GM19372 (cell line): ENCODE measurements at regions not wholly inside any gene's neighbourhood (a gene's known extent, or its start where the extent isn't known, plus 50 kb on each side); places are given as distances from the start of the nearest gene placed in this dataset.
"Not testable (repeated sequence)": the region's sequence is repeated elsewhere in the genome, so short reads cannot be mapped to it uniquely, and the experiment has no call there.

Experiments
- ATAC-seq: cut with Tn5 transposase; IDR thresholded peaks from one replicate; pipeline ENCODE4 v1.9.1; 2021; ENCODE audit warnings: mild to moderate bottlenecking, low read depth, moderate library complexity; ENCODE audit not compliant: unreplicated experiment

DNA sequence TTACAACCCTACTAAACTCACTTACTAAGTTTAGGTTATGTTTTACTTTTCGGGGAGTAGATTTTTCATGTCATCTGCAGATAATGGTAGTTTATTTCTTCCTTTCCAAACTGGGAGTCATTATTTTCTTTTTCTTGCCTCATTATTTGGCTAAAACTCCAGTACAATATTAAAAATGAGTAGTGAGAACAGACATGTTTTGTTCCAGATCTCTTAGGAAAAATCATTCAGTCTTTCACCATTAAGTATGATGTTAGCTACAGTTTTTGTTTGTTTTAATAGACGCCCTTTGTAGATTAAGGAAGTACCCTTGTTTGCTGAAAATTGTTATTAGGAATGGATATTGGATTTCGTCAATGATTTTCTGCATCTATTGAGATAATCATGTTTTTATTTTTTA is 472.0 kb upstream of the PAPPA start:
- ATAC-seq: no peak

DNA sequence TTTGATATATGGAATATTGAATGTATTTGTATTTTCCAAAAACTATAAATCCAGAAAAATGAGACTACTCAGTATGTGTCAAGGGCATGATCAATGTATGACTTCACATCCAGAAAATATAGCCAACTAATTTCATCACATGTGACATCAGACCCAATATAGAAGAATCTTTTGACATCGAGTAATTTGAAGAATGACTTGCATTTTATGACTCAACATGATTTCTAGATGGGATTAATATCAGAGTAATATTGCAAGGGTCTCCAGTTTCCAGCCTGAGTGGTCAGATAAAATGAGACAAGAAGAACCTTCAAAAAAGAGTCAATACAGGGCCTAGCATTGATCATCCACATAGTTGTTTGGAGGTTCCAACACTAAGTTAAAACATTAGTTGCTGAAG is 467.5 kb upstream of the PAPPA start:
- ATAC-seq: no peak

DNA sequence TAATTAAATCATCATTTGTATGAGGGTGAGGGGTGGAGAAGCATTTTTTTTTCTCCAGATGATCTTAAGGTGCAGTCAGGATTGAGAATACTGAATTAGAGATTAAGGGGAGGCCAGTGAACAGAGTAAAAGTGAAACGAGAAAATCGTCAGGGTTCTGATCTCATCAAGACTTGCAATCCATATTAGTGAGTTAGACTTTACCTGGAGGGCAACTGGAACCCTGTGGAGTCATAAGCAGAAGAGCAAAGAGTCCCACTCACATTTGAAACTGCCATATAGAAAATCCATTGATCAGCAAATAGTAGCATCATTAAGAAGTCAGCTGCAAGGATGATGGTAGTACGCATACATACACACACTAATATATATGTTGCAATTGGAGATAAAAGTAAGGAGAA is 466.2 kb upstream of the PAPPA start:
- ATAC-seq: no peak

DNA sequence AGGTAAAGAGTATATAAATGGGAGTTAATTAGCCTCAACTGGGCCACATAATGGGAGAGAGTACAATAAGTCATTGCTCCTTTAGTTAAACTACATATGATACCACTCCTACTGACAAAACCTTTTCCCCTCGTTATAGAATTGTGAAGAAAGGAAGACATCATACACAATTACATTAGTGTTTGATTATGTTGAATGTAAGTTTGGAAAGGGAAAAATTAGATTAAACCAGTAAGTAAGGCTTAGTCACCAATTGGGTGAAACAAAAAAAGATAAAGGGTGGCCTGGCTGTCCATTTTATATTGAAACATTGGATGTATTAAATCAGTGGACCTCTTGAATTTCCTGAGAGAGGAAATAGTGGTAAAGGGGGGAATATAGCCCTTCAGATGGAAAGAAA is 464.3 kb upstream of the PAPPA start:
- no peak for ATAC-seq

DNA sequence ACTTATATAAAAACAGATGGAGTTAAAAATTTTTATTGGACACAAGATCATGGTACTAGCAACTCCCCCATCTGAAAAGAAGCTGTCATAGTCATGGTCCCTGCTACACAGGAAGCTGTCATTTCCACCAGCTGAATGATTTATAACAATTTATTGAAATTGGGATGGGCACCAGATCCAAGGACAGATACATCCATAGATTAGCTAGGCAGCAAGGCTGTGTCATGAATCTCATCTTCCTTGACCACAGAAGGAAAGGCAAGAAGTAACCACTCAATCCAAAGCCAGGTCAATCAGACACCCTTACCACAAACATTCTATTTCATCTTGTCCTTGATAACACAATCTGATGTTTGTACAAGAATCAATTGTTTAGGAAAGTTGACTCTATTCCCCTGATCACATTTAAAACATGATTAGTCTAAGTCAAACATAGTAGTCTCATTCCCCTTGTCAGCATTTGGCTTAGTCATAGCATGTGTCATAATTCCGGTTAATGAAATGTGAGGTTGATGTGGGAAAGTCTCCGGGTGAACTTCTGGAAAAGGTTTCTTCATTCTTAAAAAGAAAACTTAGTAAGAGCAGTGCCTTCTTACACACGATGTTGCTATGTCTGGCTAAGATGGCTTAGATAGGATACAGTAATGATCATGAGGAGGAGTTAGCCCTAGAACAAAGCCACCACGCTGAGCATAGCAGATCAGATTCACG is 462.6 kb upstream of the PAPPA start:
- no peak for ATAC-seq

DNA sequence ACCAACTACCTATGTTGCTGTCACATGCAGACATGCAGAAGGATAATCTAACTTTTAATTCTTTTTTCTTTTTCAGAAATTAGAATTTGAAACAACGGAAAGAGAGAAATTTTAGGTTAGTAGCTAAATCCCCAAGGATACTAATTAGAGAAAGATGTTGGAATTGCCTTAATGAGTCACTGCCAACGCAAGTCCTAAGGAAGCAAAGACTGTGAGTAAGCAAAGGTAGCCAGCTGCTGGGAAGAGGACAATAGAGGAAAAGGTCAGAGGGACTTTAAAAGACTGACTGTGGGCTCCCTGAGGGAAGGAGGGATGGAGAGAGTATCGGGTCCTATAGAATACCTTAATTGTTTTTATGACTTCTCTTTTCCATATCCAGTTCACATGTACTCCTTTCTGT is 461.9 kb upstream of the PAPPA start:
- no peak for ATAC-seq

DNA sequence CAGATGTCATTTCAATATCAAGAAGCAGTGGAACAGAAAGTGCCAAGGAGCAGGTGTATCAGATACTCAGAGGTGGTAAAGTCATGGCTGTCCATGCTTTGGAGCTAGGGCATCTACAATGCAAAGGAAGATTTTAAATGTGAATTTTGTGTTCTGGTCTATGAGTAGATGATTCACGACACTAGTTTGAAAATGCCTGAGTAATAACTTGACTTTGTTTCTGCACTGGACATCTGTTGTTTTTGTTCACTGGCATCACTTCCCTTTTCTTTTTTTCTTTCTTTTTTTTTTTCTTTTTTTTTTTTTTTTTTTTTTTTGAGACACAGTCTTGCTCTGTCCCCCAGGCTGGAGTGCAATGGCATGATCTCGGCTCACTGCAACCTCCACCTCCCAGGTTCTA is 460.7 kb upstream of the PAPPA start:
- not testable (repeated sequence) for ATAC-seq

DNA sequence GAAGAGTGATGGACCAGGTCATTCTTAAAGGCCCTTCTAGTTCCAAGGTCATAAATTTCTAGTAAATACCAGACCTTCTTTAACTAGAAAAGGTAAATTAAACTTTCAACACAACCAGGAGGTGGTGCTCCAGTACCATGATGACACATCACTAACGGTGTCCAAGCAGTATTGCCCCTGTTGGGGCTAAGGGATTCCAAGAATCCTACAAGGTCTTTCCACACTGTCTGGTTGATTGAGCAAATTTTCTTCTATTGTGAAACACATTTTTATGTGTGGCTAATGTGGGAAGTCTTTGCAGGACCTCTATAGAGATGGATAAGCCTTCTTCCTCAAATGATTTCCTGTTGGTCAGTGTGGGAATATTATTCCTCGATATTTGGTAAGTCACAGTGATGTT is 459.6 kb upstream of the PAPPA start:
- no peak for ATAC-seq

DNA sequence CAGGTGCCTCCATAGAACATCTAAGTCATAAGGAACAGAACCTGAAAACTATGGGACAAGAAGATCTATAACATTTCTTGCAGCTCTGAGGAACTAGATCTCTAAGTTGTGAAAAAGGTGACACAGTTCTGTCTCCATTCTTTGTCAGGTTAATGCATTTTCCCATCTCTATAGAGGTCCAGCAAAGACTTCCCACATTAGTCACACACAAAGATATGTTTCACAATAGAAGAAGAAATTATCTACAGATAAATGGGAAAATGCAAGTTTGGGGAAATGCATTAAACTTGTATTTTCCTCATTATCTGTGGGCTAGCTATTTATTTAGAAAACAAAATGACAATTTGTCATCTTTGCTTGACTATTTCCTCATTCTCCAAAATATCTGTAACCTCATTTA is 458.6 kb upstream of the PAPPA start:
- no peak for ATAC-seq

DNA sequence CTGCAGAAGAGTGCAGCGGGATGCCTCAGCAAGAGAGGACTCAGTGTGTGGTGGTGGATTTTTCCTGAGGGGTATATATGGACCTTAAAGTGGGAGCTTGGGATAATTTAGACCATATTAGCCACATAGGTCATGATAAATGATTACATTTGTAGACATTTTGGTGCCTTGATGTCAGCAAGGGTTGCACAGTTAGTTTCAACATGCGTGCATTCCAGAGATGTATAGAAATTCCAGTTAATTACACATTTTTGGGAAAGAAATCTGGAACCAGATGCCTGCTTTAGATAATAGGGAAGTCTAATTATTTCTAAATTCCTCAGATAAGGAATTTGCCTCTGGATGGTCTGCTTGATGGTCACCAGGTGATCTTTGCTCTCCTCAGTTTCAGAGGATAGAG is 440.6 kb upstream of the PAPPA start:
- ATAC-seq: no peak

DNA sequence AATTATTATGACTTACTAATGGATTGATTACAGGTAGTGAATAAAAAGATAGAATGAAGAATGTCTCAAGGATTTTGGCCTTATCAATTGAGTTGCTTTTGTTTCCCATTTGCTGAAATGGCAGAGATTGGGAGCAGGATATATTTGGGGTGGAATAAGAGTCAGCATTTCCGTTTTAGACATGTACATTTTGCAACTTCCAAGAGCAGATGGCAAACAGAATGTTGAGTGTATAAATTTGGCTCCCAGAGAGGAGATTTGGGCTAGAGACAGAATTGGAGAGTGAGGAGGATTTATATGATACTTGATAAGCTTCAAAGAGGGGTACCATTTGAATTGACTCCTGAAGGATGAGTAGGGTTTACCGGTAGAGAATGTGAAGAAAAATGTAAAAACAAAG is 437.9 kb upstream of the PAPPA start:
- no peak for ATAC-seq

DNA sequence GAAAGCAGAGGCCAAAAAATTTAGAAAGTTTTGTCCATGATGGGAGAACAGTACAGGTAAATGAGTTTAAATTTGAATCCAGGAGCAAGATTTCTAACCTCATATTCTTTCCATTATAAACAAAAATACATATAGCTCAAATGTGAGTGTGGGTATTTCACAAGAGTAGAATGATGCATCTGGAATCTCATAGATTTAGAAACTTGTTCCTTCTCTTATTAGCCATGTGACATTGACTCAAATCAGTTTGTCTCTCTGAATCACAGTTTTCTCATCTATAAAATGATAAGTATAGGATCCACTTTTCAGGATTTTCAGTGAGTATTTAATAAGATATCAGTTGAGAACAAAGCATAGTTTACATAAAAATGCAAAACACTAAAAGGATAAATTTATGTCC is 436.3 kb upstream of the PAPPA start:
- ATAC-seq: no peak

DNA sequence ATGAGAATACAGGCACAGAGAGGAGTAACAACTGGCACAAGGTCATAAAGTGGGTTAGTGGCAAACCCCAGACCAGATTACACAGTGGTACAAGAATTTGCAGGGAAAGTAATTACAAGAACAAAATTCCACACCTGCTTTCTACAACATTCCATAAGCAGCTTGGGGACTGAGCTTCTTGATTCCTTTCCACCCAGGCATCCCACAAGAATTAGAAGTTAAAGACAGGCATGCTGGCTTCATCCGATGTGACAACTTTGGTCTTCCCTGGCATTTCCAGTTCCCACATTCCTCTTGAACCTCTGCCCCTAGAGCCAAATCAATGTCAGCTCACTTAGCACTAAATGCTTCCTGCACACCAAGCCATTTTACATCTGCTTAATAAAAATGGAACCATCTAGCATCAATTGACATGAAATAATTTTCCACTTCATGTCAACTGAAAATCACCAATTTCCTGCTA is 435.8 kb upstream of the PAPPA start:
- ATAC-seq: no peak

DNA sequence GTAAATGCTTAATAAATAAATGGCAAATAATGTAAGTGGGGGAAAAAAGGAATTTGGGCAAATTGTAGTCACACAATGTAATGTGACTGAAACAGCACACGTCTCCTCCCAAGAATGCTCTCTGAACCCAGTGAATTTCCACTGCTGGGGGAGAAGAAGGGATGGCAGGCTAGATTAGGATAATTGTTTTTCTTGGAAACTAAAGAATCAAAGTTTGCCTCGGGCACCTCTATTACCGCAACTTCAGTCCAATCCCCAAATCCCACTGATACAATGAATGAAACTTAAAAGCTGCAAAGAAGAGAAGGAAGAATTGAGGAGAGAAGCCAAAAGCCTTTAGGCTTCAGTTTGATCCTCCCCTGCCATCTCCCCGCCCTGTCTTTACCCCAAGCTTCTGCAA is 423.2 kb upstream of the PAPPA start:
- no peak for ATAC-seq

DNA sequence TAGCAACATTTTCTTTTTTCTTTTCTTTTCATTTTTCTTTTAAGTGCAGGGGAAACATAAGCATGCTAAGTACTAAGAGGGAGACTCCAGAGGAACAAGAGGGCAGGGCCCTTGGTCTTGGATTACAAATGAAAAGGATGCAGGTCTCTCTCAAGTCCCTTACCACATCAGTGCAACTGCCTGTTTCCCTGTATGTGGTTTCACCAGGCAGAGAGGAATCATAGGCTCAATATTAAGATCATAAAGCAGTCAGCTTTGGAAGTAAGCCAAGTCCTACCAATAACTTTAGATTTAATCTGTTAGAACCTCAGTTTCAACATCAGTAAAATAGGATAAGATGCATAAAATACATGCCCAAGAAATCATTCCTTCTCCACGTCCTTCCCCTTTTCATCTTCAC is 422.7 kb upstream of the PAPPA start:
- ATAC-seq: no peak

DNA sequence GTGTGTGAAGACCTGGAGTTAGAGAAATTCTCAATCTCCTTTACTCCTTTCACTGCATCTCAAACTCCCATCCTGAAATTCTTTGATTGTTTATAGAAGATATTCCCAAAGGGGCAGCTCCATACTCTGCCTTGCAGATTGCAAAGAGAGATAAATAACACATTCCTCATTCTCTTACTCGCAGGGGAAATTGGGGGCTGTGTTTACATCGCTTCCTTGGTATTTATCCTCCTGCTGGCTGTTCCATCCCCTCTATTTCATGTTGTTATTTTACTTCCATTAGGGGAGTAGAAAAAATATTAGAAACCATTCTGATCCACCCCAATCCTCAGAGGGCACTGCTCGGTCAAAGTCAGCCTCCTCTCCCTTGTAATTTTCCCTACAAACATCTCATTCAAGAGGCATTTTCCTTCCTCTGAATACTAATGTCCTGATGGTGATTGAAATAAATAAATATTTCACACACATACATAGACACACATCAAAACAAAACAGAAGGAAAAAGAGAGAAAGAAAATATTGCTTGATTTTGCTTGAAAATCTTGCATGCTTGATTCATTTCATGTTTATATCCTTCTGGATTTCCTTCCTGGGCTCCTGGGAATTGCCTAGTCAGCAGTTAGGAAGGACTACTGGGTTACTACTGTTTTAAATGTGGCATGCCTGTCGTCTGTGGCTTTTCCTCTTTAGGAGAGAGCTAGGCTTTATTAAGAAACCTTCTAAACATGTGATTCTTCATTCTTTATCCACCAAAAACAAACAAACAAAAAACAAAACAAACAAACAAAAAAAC is 420.1 kb upstream of the PAPPA start:
- no peak for ATAC-seq

DNA sequence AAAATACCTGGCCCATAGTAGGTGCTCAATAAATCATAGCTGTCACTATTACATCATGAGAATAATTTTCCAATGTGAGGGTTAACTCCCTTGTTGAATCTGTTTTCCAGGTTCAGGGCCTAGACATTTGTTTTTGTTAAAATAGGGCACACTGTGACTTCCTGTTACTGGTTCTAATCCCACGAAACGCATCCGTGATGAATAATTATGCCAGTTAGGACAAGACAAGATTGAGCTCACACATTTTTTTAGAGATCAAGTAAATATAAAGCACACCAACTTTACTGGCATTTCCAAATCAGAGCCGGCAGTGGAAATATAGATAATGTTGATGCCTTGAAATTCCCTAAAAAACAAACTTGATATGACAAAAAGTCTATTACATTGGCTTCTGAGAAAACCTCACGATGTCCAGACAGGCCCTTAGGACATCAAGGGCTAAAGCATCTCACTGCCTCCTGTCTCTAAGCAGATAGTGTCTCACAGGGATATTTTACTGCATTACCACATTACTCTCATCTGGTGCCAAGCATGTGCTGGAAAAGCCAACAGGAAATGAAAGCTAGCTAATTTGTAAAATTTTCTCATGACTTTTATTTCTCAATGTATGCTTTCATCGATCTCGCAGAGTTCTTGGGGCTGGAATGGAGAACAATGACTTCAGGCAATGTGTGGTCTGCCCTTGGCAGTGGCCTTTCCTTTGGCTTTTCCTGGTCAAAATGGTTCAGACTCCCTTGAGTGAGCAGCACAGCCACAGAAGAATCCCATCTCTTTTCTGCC is 414.3 kb upstream of the PAPPA start:
- ATAC-seq: no peak

DNA sequence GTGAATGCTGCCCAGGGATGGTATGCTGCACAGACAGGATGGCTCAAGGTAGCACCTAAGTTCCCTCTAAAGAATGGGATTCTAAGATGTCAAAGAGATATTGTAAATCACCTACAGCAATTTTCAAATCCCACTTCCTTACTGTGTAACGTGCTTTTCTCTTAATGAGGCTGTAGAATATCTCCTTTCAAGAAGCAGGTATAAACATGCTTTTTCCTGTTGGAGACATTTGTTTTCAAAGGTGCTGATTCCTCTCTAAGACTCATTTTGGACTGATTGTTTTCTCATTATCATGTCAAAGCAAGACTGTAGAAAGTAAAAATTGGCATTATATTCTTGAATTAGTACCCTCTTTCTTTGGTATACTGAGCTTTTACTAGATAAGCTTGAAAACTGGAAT is 412.6 kb upstream of the PAPPA start:
- ATAC-seq: no peak

DNA sequence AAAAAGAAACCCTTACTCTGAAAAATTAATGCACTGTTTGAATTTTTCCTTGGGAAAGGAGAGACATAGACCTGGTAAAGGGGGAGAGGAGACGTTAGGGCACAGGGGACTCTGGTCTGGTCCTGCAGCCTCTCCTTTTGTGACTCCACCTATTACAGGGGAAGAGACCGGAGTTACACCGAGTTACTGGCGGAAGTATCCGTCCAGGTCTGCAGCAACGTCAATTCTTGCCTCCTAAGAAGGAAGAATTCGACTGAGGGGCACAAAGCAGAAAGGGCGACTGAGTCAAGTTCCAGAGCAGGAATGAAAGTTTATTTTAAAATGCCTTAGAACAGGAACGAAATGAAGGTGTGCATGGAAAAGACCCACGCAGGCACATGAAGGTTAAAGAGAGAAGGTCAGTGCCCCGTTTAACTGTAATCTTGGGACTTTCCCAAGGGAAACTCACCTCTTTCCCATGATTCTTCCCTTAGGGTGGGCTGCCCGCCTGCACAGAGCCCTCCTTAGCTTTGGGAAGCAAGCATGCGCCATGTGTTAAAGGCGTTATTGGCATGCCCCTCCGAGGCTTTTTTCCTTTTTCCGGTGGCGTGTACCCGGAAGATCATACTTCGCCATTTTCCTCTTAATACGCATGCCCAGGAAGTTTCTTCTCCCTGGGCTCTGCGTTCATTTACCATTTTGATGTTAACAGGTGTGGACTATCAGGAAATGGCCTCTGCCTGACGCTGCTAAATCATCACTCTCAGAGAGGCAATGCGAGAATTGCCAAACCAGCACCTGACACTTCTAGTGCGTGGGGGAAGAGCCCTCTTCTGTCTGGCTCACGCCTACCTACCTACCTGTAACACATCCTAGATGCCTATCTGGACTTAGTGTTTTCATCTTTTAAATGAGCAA is 409.6 kb upstream of the PAPPA start:
- no peak for ATAC-seq

DNA sequence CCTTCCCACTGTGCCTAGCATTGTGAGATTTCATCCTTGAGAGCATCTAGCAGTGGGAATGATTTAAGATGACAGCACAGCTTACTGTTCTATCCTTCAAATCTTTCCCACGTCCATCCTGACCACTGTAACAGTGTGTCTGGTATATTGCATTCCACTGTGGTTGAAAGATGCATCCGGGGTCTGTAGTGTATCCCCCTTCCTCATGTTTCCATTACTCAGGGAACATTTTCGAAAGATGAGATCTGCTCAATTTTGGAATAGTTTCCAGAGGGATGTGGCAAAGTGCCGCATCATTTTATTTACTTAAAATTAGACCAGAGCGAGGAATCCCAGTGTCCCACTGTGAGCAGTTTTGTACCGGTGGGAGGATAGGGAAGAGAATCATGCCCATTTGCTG is 407.1 kb upstream of the PAPPA start:
- ATAC-seq: no peak
